MCF 10A (cell line): ENCODE measurements at regions not wholly inside any gene's neighbourhood (a gene's known extent, or its start where the extent isn't known, plus 50 kb on each side); places are given as distances from the start of the nearest gene placed in this dataset.

Source experiments
- BruUV-seq: library from RNA; stranded (reverse); fragments of 400-500 nt; replicated peaks from 2 replicates; lab custom pipeline; 2021; lab: Mats Ljungman, UMichigan
- CTCF ChIA-PET: fragments of 300-600 bp; sonication (Branson Sonifier 250); formaldehyde crosslinking; extraction: SDS; loops from one replicate; lab custom pipeline; 2021; ENCODE audit warnings: antibody characterized with exemption, inconsistent platforms; lab: Yijun Ruan, JAX
- POLR2A ChIA-PET: fragments of 300-600, 350-650 bp; sonication (Branson Sonifier 250); formaldehyde crosslinking; extraction: SDS; loops from one replicate; lab custom pipeline; 2020; ENCODE audit warnings: antibody characterized with exemption, inconsistent platforms; lab: Yijun Ruan, JAX
- DNase-seq: peaks from one replicate; pipeline ENCODE4 v3.0.0-alpha.2; 2018; ENCODE audit not compliant: unreplicated experiment
- H3K27ac Mint-ChIP-seq: one replicate; pipeline ENCODE4 v1.8.0; 2022; ENCODE audit warnings: mild to moderate bottlenecking, low read depth, mixed read lengths; ENCODE audit not compliant: unreplicated experiment
- H3K27me3 Mint-ChIP-seq: one replicate; pipeline ENCODE4 v1.8.0; 2022; ENCODE audit warnings: mixed read lengths; ENCODE audit not compliant: insufficient read depth, unreplicated experiment
- H3K36me3 Mint-ChIP-seq: one replicate; pipeline ENCODE4 v1.8.0; 2022; ENCODE audit warnings: mild to moderate bottlenecking, moderate library complexity, mixed read lengths; ENCODE audit not compliant: insufficient read depth, unreplicated experiment
- H3K4me1 Mint-ChIP-seq: one replicate; pipeline ENCODE4 v1.8.0; 2022; ENCODE audit warnings: mixed read lengths; ENCODE audit not compliant: insufficient read depth, unreplicated experiment
- H3K4me3 Mint-ChIP-seq: one replicate; pipeline ENCODE4 v1.8.0; 2022; ENCODE audit warnings: mild to moderate bottlenecking, moderate library complexity, mixed read lengths; ENCODE audit not compliant: unreplicated experiment
- H3K9me3 Mint-ChIP-seq: one replicate; pipeline ENCODE4 v1.8.0; 2022; ENCODE audit warnings: mixed read lengths; ENCODE audit not compliant: unreplicated experiment
- CTCF ChIP-seq: fragments of 200-600 bp; IDR thresholded peaks from one replicate; pipeline ENCODE4 v1.8.0; 2022; ENCODE audit warnings: antibody characterized with exemption, mild to moderate bottlenecking; ENCODE audit not compliant: unreplicated experiment
- intact Hi-C: fragments of 100-400 bp; cut with micrococcal nuclease; formaldehyde crosslinking; loops from 2 replicates; pipeline ENCODE4 v1.14.1; 2022

GRCh38 chr4:122539861-122540465 is 80.9 kb downstream of the IL21 start:
- no peak for TF ChIP-seq CTCF
- Mint-ChIP-seq H3K4me1 (no peaks in the 10 kb centered on the region), H3K27ac (no peak overlapping the region), H3K36me3 (no peaks in the 10 kb centered on the region), H3K4me3 (no peak overlapping the region), H3K27me3 (no peaks in the 10 kb centered on the region), H3K9me3 (no peaks in the 10 kb centered on the region)
- no TSS peak for BruUV-seq
- intact Hi-C loops = no loop called here
- ChIA-PET CTCF (interaction anchor here (0.5 to 0.6 kb wide), 2 partner anchors 38 to 662 kb away, joined by 3 read pairs; no protein-coding TSS in a partner anchor), POLR2A (no interaction called here)
- DNase-seq = peak; percentile 17

GRCh38 chr4:122537388-122538135 is 81.0 kb upstream of the IL2 start:
- CTCF ChIA-PET = no interaction called here
- H3K4me1 Mint-ChIP-seq = no peaks in the 10 kb centered on the region
- H3K9me3 Mint-ChIP-seq = no peaks in the 10 kb centered on the region
- no peaks in the 10 kb centered on the region for H3K36me3 Mint-ChIP-seq
- no peak overlapping the region for H3K4me3 Mint-ChIP-seq
- no peak for TF ChIP-seq CTCF
- POLR2A ChIA-PET = interaction anchor here (0.6 kb wide), 1 partner anchor 97 kb away, joined by 3 read pairs; no protein-coding TSS in a partner anchor
- H3K27ac Mint-ChIP-seq = no peak overlapping the region
- H3K27me3 Mint-ChIP-seq = no peaks in the 10 kb centered on the region
- intact Hi-C loops = no loop called here
- no peak for DNase-seq
- BruUV-seq = no TSS peak

GRCh38 chr4:122536001-122536400 is 79.5 kb upstream of the IL2 start:
- no peaks in the 10 kb centered on the region for H3K9me3 Mint-ChIP-seq
- BruUV-seq = no TSS peak
- TF ChIP-seq CTCF = no peak

GRCh38 chr4:122534776-122535175 is 78.3 kb upstream of the IL2 start:
- H3K27ac Mint-ChIP-seq = no peak overlapping the region
- DNase-seq = no peak
- H3K36me3 Mint-ChIP-seq = no peaks in the 10 kb centered on the region
- ChIA-PET CTCF (interaction anchor here (1.1 kb wide), 1 partner anchor 16 kb away, joined by 3 read pairs; no protein-coding TSS in a partner anchor), POLR2A (interaction anchor here (0.6 to 0.9 kb wide), 2 partner anchors 59 to 265 kb away, joined by 3 to 4 read pairs; no protein-coding TSS in a partner anchor)
- intact Hi-C loops = no loop called here
- H3K4me3 Mint-ChIP-seq = no peak overlapping the region
- no TSS peak for BruUV-seq
- TF ChIP-seq CTCF = no peak
- no peaks in the 10 kb centered on the region for H3K9me3 Mint-ChIP-seq
- H3K4me1 Mint-ChIP-seq = no peaks in the 10 kb centered on the region
- H3K27me3 Mint-ChIP-seq = no peaks in the 10 kb centered on the region

More at GRCh38 chr4:122536001-122536400, 79.5 kb upstream of the IL2 start:
- intact Hi-C loops = no loop called here
- ChIA-PET CTCF (no interaction called here), POLR2A (interaction anchor here (0.7 kb wide), 1 partner anchor 985 kb away, joined by 3 read pairs; no protein-coding TSS in a partner anchor)
- no peaks in the 10 kb centered on the region for H3K36me3 Mint-ChIP-seq
- no peaks in the 10 kb centered on the region for H3K27me3 Mint-ChIP-seq
- H3K27ac Mint-ChIP-seq = no peak overlapping the region
- H3K4me3 Mint-ChIP-seq = no peak overlapping the region
- no peaks in the 10 kb centered on the region for H3K4me1 Mint-ChIP-seq
- DNase-seq = no peak
